ENCODE measurements at regions not wholly inside any gene's neighbourhood (a gene's known extent, or its start where the extent isn't known, plus 50 kb on each side); places are given as distances from the start of the nearest gene placed in this dataset.

DNA sequence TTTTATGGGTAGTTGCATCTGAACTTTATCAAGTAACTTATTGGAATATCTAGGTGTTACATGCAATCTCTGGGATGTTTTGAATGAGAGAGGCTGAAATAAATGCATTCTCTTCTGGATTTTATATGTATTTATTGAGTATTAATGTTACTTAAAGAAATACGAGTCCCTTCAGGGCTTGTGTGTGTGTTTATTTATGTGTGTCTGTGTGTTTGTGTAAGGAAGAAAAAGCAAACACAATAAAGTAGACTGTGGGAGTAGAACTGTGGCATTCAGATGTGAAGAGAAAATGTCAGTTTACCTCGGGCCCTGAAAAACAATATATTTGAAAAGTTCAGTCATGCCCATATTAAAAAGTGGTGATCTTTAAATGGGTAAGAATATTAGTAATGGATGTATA, 250.5 kb downstream of the RPL10L start:
- Histone ChIP-seq H4K20me1 (replicated peaks; ENCODE audit: control insufficient read depth, insufficient read depth, low read length) (no peaks in the 10 kb centered on the region), H3K36me3 (ENCODE audit: control insufficient read depth, insufficient read depth, low read length) (no peaks in the 10 kb centered on the region), H3K27me3 (ENCODE audit: control insufficient read depth in 2 of 2, insufficient read depth in 2 of 2, low read length in 2 of 2) (no peaks in the 10 kb centered on the region), H3K9ac (ENCODE audit: insufficient read depth in 1 of 2, low read depth in 2 of 2, low read length in 2 of 2) (no peak overlapping the region), H3K9me1 (ENCODE audit: control insufficient read depth, insufficient read depth, low read length) (no peaks in the 10 kb centered on the region), H3K79me2 (ENCODE audit: control insufficient read depth, insufficient read depth, low read length) (no peaks in the 10 kb centered on the region), H3K9me3 (replicated peaks; ENCODE audit: control insufficient read depth, insufficient read depth, low read depth, low read length) (no peaks in the 10 kb centered on the region), H3K4me3 (no peak overlapping the region), H2AFZ (ENCODE audit: low read depth, low read length) (no peak overlapping the region), H3K27ac (ENCODE audit: extremely low read depth, low read depth, low read length) (no peak overlapping the region), H3K4me1 (replicated peaks in 1 of 2; ENCODE audit: control insufficient read depth in 2 of 2, insufficient read depth in 2 of 2, low read length in 2 of 2) (no peaks in the 10 kb centered on the region), H3K4me2 (ENCODE audit: insufficient read depth, low read length) (no peak overlapping the region)
- no peak for DNase-seq (ENCODE audit: extremely low read depth in 1 of 4, low spot score in 3 of 4)
- 0% methylated on average over 2 of the region's 2 CpGs for WGBS (ENCODE audit: insufficient coverage, low coverage, missing lambda C conversion rate)
- ATAC-seq = no peak
- no peak for TF ChIP-seq ARNT (IDR thresholded peaks at IDR 0.05)
- no peak for TF ChIP-seq CBX2 (IDR thresholded peaks at IDR 0.05; ENCODE audit: insufficient read depth, low read length, poor library complexity, severe bottlenecking)
- no peak for TF ChIP-seq ZNF699 (CRISPR knock-in tag; IDR thresholded peaks at IDR 0.05; ENCODE audit: insufficient replicate concordance)
- no peak for TF ChIP-seq BRD4 (IDR thresholded peaks at IDR 0.05)
- TF ChIP-seq, protein P1, sequence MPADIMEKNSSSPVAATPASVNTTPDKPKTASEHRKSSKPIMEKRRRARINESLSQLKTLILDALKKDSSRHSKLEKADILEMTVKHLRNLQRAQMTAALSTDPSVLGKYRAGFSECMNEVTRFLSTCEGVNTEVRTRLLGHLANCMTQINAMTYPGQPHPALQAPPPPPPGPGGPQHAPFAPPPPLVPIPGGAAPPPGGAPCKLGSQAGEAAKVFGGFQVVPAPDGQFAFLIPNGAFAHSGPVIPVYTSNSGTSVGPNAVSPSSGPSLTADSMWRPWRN (IDR thresholded peaks at IDR 0.05; ENCODE audit: low read depth) = no peak
- TF ChIP-seq MCM3 (IDR thresholded peaks at IDR 0.05) = no peak
- TF ChIP-seq, protein P2, sequence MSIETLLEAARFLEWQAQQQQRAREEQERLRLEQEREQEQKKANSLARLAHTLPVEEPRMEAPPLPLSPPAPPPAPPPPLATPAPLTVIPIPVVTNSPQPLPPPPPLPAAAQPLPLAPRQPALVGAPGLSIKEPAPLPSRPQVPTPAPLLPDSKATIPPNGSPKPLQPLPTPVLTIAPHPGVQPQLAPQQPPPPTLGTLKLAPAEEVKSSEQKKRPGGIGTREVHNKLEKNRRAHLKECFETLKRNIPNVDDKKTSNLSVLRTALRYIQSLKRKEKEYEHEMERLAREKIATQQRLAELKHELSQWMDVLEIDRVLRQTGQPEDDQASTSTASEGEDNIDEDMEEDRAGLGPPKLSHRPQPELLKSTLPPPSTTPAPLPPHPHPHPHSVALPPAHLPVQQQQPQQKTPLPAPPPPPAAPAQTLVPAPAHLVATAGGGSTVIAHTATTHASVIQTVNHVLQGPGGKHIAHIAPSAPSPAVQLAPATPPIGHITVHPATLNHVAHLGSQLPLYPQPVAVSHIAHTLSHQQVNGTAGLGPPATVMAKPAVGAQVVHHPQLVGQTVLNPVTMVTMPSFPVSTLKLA (conservative IDR thresholded peaks at IDR 0.05) = no peak
- no peak for TF ChIP-seq TCF3 (CRISPR knock-in tag; IDR thresholded peaks at IDR 0.05)
- BruUV-seq (replicated peaks) = no TSS peak
- intact Hi-C loops (cut with micrococcal nuclease) = no loop called here
- ChIA-PET POLR2A (no interaction called here), CTCF (ENCODE audit: low intra/inter-chr PET ratio) (no interaction called here)
- in situ Hi-C loops (cut with MboI) = no loop called here
- FAIRE-seq = no peak

Measured in K562 (cell line).